LNCAP (cell line): ENCODE measurements at regions not wholly inside any gene's neighbourhood (a gene's known extent, or its start where the extent isn't known, plus 50 kb on each side); places are given as distances from the start of the nearest gene placed in this dataset.

Experiments
- CTCF ChIP-seq: fragments of 450-650 bp; IDR thresholded peaks from 2 replicates; pipeline ENCODE4 v1.5.1; 2017; ENCODE audit warnings: mild to moderate bottlenecking

- no peak for TF ChIP-seq CTCF
Measured at GRCh38 chr9:103068753-103069152, 73.6 kb downstream of the CYLC2 start.

GRCh38 chr9:103078581-103078980, 83.4 kb downstream of the CYLC2 start:
- peak; percentile 19; the same call in 1 of the 2 replicates for TF ChIP-seq CTCF

GRCh38 chr9:103082494-103082893, 87.4 kb downstream of the CYLC2 start:
- no peak for TF ChIP-seq CTCF

GRCh38 chr9:103089357-103089756, 94.2 kb downstream of the CYLC2 start:
- no peak for TF ChIP-seq CTCF

GRCh38 chr9:103104101-103104500, 109.0 kb downstream of the CYLC2 start:
- TF ChIP-seq CTCF = no peak

- no peak for TF ChIP-seq CTCF
Measured at GRCh38 chr9:103116246-103116645, 121.1 kb downstream of the CYLC2 start.

- no peak for TF ChIP-seq CTCF
Measured at GRCh38 chr9:103126494-103126893, 131.4 kb downstream of the CYLC2 start.

- TF ChIP-seq CTCF = no peak
Measured at GRCh38 chr9:103139891-103140290, 144.8 kb downstream of the CYLC2 start.
